ENCODE measurements at regions not wholly inside any gene's neighbourhood (a gene's known extent, or its start where the extent isn't known, plus 50 kb on each side); places are given as distances from the start of the nearest gene placed in this dataset.

GRCh38 chr3:182309120-182309519 lies 484.2 kb upstream of the ATP11B start:
- H3K4me3 Mint-ChIP-seq (ENCODE audit: unreplicated experiment), result no peak overlapping the region
- H3K9me3 ChIP-seq, result no peaks in the 10 kb centered on the region
- H3K27ac Mint-ChIP-seq (ENCODE audit: unreplicated experiment), result no peak overlapping the region
- TF ChIP-seq CTCF (IDR thresholded peaks at IDR 0.05; ENCODE audit: insufficient read depth in 1 of 2, low read depth in 1 of 2, low read length in 1 of 2, severe bottlenecking in 1 of 2, unreplicated experiment in 1 of 2), result no peak
- no peaks in the 10 kb centered on the region for H3K4me1 ChIP-seq
- intact Hi-C loops (cut with micrococcal nuclease; ENCODE audit: unreplicated experiment), result no loop called here
- no peaks in the 10 kb centered on the region for H3K36me3 ChIP-seq (ENCODE audit: control insufficient read depth, insufficient read depth, low read length)
- H3K27me3 ChIP-seq (replicated peaks; ENCODE audit: control insufficient read depth, insufficient read depth, low read length), result no peaks in the 10 kb centered on the region; the same call in 1 of the 2 replicates
- no peaks in the 10 kb centered on the region for H3K4me1 Mint-ChIP-seq (ENCODE audit: low read depth, unreplicated experiment)
- ChIA-PET CTCF (no interaction called here), POLR2A (no interaction called here)
- DNase-seq, result peak in 1 of 2 experiments; percentile 2
- H3K9me3 Mint-ChIP-seq (ENCODE audit: unreplicated experiment), result no peaks in the 10 kb centered on the region
- H3K27me3 Mint-ChIP-seq (ENCODE audit: insufficient read depth, unreplicated experiment), result no peaks in the 10 kb centered on the region
- BruUV-seq (replicated peaks), result no TSS peak
- no peaks in the 10 kb centered on the region for H3K36me3 Mint-ChIP-seq (ENCODE audit: insufficient read depth, unreplicated experiment)
- H3K4me3 ChIP-seq (ENCODE audit: low read depth, low read length), result no peak overlapping the region

GRCh38 chr3:182315313-182315712 lies 478.0 kb upstream of the ATP11B start:
- no peaks in the 10 kb centered on the region for H3K27me3 ChIP-seq (replicated peaks; ENCODE audit: control insufficient read depth, insufficient read depth, low read length)
- BruUV-seq (replicated peaks), result no TSS peak

DNA sequence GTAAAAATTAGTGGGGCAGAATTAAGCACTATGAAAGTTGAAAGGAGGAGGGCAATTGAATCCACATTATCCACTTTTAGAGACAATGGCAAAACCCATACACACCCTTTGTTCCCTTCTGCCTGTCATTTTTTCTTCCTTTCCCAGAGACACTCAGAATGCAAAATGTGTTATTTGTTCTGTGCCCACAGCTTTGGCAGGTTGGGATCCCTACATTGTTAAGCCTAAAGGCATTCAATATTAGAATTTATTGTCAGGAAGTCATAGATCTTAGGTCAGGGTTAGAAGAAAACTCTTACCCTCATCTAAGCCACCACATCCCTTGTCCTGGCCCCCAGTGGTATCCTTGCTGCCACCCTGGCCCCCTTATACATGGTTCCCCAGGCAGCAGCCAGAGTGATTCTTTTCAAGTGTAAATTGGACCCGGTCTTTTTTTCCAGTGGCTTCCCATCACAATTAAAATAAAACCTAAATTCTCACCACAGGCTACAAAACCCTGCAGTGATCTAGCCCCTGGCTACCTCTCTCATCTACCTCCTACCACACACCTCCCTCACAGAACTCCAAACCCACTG lies 470.1 kb upstream of the ATP11B start:
- DNase-seq, result no peak
- H3K4me3 ChIP-seq (ENCODE audit: low read depth, low read length), result no peak overlapping the region
- Mint-ChIP-seq H3K27ac (ENCODE audit: unreplicated experiment) (no peak overlapping the region), H3K4me3 (ENCODE audit: unreplicated experiment) (no peak overlapping the region), H3K4me1 (ENCODE audit: low read depth, unreplicated experiment) (no peaks in the 10 kb centered on the region), H3K9me3 (ENCODE audit: unreplicated experiment) (peaks cover 32% of the 10 kb centered on the region), H3K27me3 (ENCODE audit: insufficient read depth, unreplicated experiment) (peaks cover 4% of the 10 kb centered on the region), H3K36me3 (ENCODE audit: insufficient read depth, unreplicated experiment) (no peaks in the 10 kb centered on the region)
- no peak for TF ChIP-seq CTCF (IDR thresholded peaks at IDR 0.05; ENCODE audit: insufficient read depth in 1 of 2, low read depth in 1 of 2, low read length in 1 of 2, severe bottlenecking in 1 of 2, unreplicated experiment in 1 of 2)
- ChIA-PET CTCF (no interaction called here), POLR2A (no interaction called here)
- H3K4me1 ChIP-seq, result no peaks in the 10 kb centered on the region
- intact Hi-C loops (cut with micrococcal nuclease; ENCODE audit: unreplicated experiment), result no loop called here
- BruUV-seq (replicated peaks), result no TSS peak
- H3K36me3 ChIP-seq (ENCODE audit: control insufficient read depth, insufficient read depth, low read length), result no peaks in the 10 kb centered on the region
- no peaks in the 10 kb centered on the region for H3K27me3 ChIP-seq (replicated peaks; ENCODE audit: control insufficient read depth, insufficient read depth, low read length)
- H3K9me3 ChIP-seq, result peaks cover 10% of the 10 kb centered on the region; the same call in 1 of the 2 replicates

More at GRCh38 chr3:182315313-182315712, 478.0 kb upstream of the ATP11B start:
- no peak for DNase-seq
- Histone ChIP-seq H3K4me1 (no peaks in the 10 kb centered on the region), H3K9me3 (peaks cover 22% of the 10 kb centered on the region), H3K36me3 (ENCODE audit: control insufficient read depth, insufficient read depth, low read length) (no peaks in the 10 kb centered on the region), H3K4me3 (ENCODE audit: low read depth, low read length) (no peak overlapping the region)
- intact Hi-C loops (cut with micrococcal nuclease; ENCODE audit: unreplicated experiment), result no loop called here
- Mint-ChIP-seq H3K36me3 (ENCODE audit: insufficient read depth, unreplicated experiment) (no peaks in the 10 kb centered on the region), H3K4me3 (ENCODE audit: unreplicated experiment) (no peak overlapping the region), H3K27ac (ENCODE audit: unreplicated experiment) (no peak overlapping the region), H3K4me1 (ENCODE audit: low read depth, unreplicated experiment) (no peaks in the 10 kb centered on the region), H3K9me3 (ENCODE audit: unreplicated experiment) (peaks cover 28% of the 10 kb centered on the region), H3K27me3 (ENCODE audit: insufficient read depth, unreplicated experiment) (no peaks in the 10 kb centered on the region)
- ChIA-PET POLR2A (no interaction called here), CTCF (no interaction called here)
- no peak for TF ChIP-seq CTCF (IDR thresholded peaks at IDR 0.05; ENCODE audit: insufficient read depth in 1 of 2, low read depth in 1 of 2, low read length in 1 of 2, severe bottlenecking in 1 of 2, unreplicated experiment in 1 of 2)
